Ovary (tissue), 7 donors: ENCODE measurements at regions not wholly inside any gene's neighbourhood (a gene's known extent, or its start where the extent isn't known, plus 50 kb on each side); places are given as distances from the start of the nearest gene placed in this dataset.

Source experiments
- DNase-seq, 5 donors: peaks; one replicate each; pipeline ENCODE4 v3.0.0-alpha.2; 2019 to 2020
- H3K27ac ChIP-seq, 2 donors: fragments of 200-600 bp; one replicate each; pipeline versions ENCODE4 v1.5.1 to v1.8.0; 2019 to 2022
- H3K27me3 ChIP-seq: fragments of 200-600 bp; one replicate; pipeline ENCODE4 v1.8.0; 2022
- H3K36me3 ChIP-seq: fragments of 200-600 bp; sonication (generic); one replicate; pipeline ENCODE4 v1.5.1; 2019
- H3K4me1 ChIP-seq: one replicate; pipeline ENCODE4 v1.8.1; 2013; ENCODE audit warnings: mild to moderate bottlenecking, moderate library complexity; ENCODE audit not compliant: insufficient read depth
- H3K4me3 ChIP-seq: fragments of 200-600 bp; sonication (generic); one replicate; pipeline ENCODE4 v1.5.1; 2017
- H3K9me3 ChIP-seq, 2 donors: fragments of 200-600 bp in 1 of 2; sonication (generic) in 1 of 2; one replicate each; pipeline versions ENCODE4 v1.5.1 to v1.8.1; 2013 to 2019; ENCODE audit warnings: mild to moderate bottlenecking in 1 of 2, moderate library complexity in 1 of 2
- CTCF ChIP-seq, 3 donors: fragments of 450-650 bp in 2 of 3; fragments of 200-600 bp in 1 of 3; IDR thresholded peaks; one replicate each; pipeline versions ENCODE4 v1.5.1 to v1.8.0; 2016 to 2022; ENCODE audit warnings: antibody characterized with exemption in 3 of 3, mild to moderate bottlenecking in 1 of 3
- EP300 ChIP-seq: sonication (generic); formaldehyde crosslinking; IDR thresholded peaks from one replicate; pipeline ENCODE4 v1.6.1; 2017; ENCODE audit warnings: antibody characterized with exemption
- POLR2A ChIP-seq: fragments of 450-650 bp; IDR thresholded peaks from one replicate; pipeline ENCODE4 v1.6.1; 2017; ENCODE audit warnings: antibody characterized with exemption, mild to moderate bottlenecking, moderate library complexity
- WGBS, 3 donors: extraction: QIAGEN DNeasy Blood & Tissue Kit in 1 of 3; methylation state at CpG; one replicate each; pipeline versions ENCODE4 v1.1.5 to v1.1.7; 2013 to 2017; 5-methylcytosine and 5-hydroxymethylcytosine counted together
- intact Hi-C, 4 donors: fragments of 100-400 bp; cut with DNase I; formaldehyde crosslinking; loops; one replicate each; pipeline versions ENCODE4 v1.11.0 to v1.15.1; 2022 to 2023
- donor health status: DM: no; HTN: no; CAD: no; lungs with moderate emphysema.
- donor health status: DM: no; HTN: no; CAD: no.
- donor health status: Bipolar disorder and iron deficiency.
- donor health status: DM: no; HTN: no; CAD: no.
- donor health status: DM: yes; HTN: yes; CAD: no.

GRCh38 chr2:467101-467500, 179.2 kb upstream of the ALKAL2 start:
- no peaks in the 10 kb centered on the region for H3K9me3 ChIP-seq
- H3K27me3 ChIP-seq: no peaks in the 10 kb centered on the region
- peaks cover 1% of the 10 kb centered on the region for H3K4me1 ChIP-seq
- no peak overlapping the region for H3K27ac ChIP-seq
- DNase-seq: no peak
- no peaks in the 10 kb centered on the region for H3K36me3 ChIP-seq
- no peak overlapping the region for H3K4me3 ChIP-seq
- TF ChIP-seq POLR2A (no peak), EP300 (no peak), CTCF (IDR thresholded peaks at IDR 0.05) (no peak)
- intact Hi-C loops: no loop called here
- WGBS, 3 donors: 64 to 82% (median 74%) methylated on average over 15 of the region's 15 CpGs

- Histone ChIP-seq H3K4me1 (peaks cover 1% of the 10 kb centered on the region), H3K36me3 (no peaks in the 10 kb centered on the region), H3K27me3 (no peaks in the 10 kb centered on the region), H3K4me3 (no peak overlapping the region), H3K9me3 (no peaks in the 10 kb centered on the region), H3K27ac (no peak overlapping the region)
- no peak for DNase-seq
- WGBS, 3 donors: 88 to 91% (median 91%) methylated on average over 19 of the region's 19 CpGs
- intact Hi-C loops: no loop called here
- TF ChIP-seq POLR2A: no peak
- no peak for TF ChIP-seq CTCF (IDR thresholded peaks at IDR 0.05)
- TF ChIP-seq EP300: no peak
These were observed 176.8 kb upstream of the ALKAL2 start for GRCh38 chr2:464562-465309.

GRCh38 chr2:460861-461260, 173.0 kb upstream of the ALKAL2 start:
- no peaks in the 10 kb centered on the region for H3K36me3 ChIP-seq
- H3K27ac ChIP-seq: no peak overlapping the region
- no peaks in the 10 kb centered on the region for H3K9me3 ChIP-seq
- TF ChIP-seq POLR2A: no peak
- no peak for TF ChIP-seq CTCF (IDR thresholded peaks at IDR 0.05)
- TF ChIP-seq EP300: no peak
- H3K4me3 ChIP-seq: no peak overlapping the region
- WGBS, 3 donors: 57 to 64% (median 58%) methylated on average over 6 of the region's 6 CpGs
- intact Hi-C loops: no loop called here
- no peaks in the 10 kb centered on the region for H3K4me1 ChIP-seq
- no peaks in the 10 kb centered on the region for H3K27me3 ChIP-seq
- DNase-seq: no peak

GRCh38 chr2:459931-460330, 172.0 kb upstream of the ALKAL2 start:
- intact Hi-C loops: no loop called here
- Histone ChIP-seq H3K36me3 (no peaks in the 10 kb centered on the region), H3K4me1 (no peaks in the 10 kb centered on the region), H3K27ac (no peak overlapping the region), H3K9me3 (no peaks in the 10 kb centered on the region), H3K4me3 (no peak overlapping the region), H3K27me3 (no peaks in the 10 kb centered on the region)
- no peak for DNase-seq
- no peak for TF ChIP-seq EP300
- no peak for TF ChIP-seq POLR2A
- TF ChIP-seq CTCF (IDR thresholded peaks at IDR 0.05): no peak
- WGBS, 3 donors: 21 to 26% (median 25%) methylated on average over 4 of the region's 4 CpGs
